GM19395 (cell line): ENCODE measurements at regions not wholly inside any gene's neighbourhood (a gene's known extent, or its start where the extent isn't known, plus 50 kb on each side); places are given as distances from the start of the nearest gene placed in this dataset.

ENCODE experiments used
- ATAC-seq: cut with Tn5 transposase; IDR thresholded peaks from one replicate; pipeline ENCODE4 v1.9.1; 2021; ENCODE audit warnings: mild to moderate bottlenecking, moderate library complexity; ENCODE audit not compliant: unreplicated experiment

GRCh38 chr5:68429510-68429909, 214.0 kb downstream of the PIK3R1 start:
- ATAC-seq = no peak

GRCh38 chr5:68430279-68430678, 214.7 kb downstream of the PIK3R1 start:
- ATAC-seq = no peak

- no peak for ATAC-seq
These were observed 215.6 kb downstream of the PIK3R1 start for GRCh38 chr5:68431186-68431585.

GRCh38 chr5:68431601-68432337, 216.2 kb downstream of the PIK3R1 start:
- no peak for ATAC-seq

GRCh38 chr5:68432682-68433081, 217.1 kb downstream of the PIK3R1 start:
- ATAC-seq = no peak

- no peak for ATAC-seq
These were observed 218.0 kb downstream of the PIK3R1 start for GRCh38 chr5:68433526-68433922.

- ATAC-seq = peak; percentile 98
These were observed 218.6 kb downstream of the PIK3R1 start for GRCh38 chr5:68433923-68434879.

GRCh38 chr5:68435611-68436010, 220.1 kb downstream of the PIK3R1 start:
- no peak for ATAC-seq

- no peak for ATAC-seq
These were observed 221.3 kb downstream of the PIK3R1 start for GRCh38 chr5:68436686-68437520.

GRCh38 chr5:68438876-68439275, 223.3 kb downstream of the PIK3R1 start:
- ATAC-seq = no peak

GRCh38 chr5:68440245-68440644, 224.7 kb downstream of the PIK3R1 start:
- ATAC-seq = no peak

- no peak for ATAC-seq
These were observed 225.1 kb downstream of the PIK3R1 start for GRCh38 chr5:68440651-68441050.

- no peak for ATAC-seq
These were observed 225.9 kb downstream of the PIK3R1 start for GRCh38 chr5:68441309-68442073.

- ATAC-seq = no peak
These were observed 227.5 kb downstream of the PIK3R1 start for GRCh38 chr5:68443091-68443490.

GRCh38 chr5:68444048-68444447, 228.5 kb downstream of the PIK3R1 start:
- ATAC-seq = no peak

- ATAC-seq = no peak
These were observed 229.3 kb downstream of the PIK3R1 start for GRCh38 chr5:68444833-68445232.

GRCh38 chr5:68445257-68446069, 229.9 kb downstream of the PIK3R1 start:
- ATAC-seq = no peak

- no peak for ATAC-seq
These were observed 230.5 kb downstream of the PIK3R1 start for GRCh38 chr5:68446070-68446357.

- peak; percentile 70 for ATAC-seq
These were observed 230.9 kb downstream of the PIK3R1 start for GRCh38 chr5:68446487-68446894.
